Ovary (tissue), 3 donors: ENCODE measurements at regions not wholly inside any gene's neighbourhood (a gene's known extent, or its start where the extent isn't known, plus 50 kb on each side); places are given as distances from the start of the nearest gene placed in this dataset.

Experiments used
- EP300 ChIP-seq: sonication (generic); formaldehyde crosslinking; IDR thresholded peaks from one replicate; pipeline ENCODE4 v1.6.1; 2017; ENCODE audit warnings: antibody characterized with exemption
- POLR2A ChIP-seq: fragments of 450-650 bp; IDR thresholded peaks from one replicate; pipeline ENCODE4 v1.6.1; 2017; ENCODE audit warnings: antibody characterized with exemption, mild to moderate bottlenecking, moderate library complexity
- TF ChIP-seq, protein P1 (sequence below), 3 donors: fragments of 450-650 bp in 2 of 3; fragments of 200-600 bp in 1 of 3; IDR thresholded peaks; one replicate each; pipeline versions ENCODE4 v1.5.1 to v1.8.0; 2016 to 2022; ENCODE audit warnings: antibody characterized with exemption in 3 of 3, mild to moderate bottlenecking in 1 of 3
- donor health status: DM: no; HTN: no; CAD: no.

DNA sequence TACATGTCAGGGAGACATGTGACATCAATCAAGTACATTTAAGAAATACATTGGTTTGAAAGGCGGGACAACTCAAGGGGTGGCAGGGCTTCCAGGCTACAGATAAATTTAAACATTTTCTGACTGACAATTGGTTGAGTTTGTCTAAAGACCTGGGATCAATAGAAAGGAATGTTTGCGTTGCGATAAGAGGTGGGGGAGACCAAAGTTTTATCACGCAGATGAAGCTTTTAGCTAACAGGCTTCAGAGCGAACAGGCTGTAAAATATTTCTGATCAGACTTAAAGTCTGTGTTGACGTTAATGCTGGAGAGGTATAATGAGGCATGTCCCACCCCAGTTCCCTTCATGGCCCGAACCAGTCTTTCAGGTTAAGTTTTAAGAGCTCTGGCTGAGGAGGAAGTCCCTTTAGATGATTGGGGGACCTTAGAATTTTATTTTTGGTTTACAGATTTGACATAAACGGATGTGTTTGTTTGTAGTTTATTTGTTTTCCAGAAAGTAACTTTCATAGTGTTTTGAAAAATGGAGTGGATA is 346.7 kb upstream of the RASGEF1B start:
- TF ChIP-seq POLR2A (no peak), EP300 (no peak)
- TF ChIP-seq, protein P1, sequence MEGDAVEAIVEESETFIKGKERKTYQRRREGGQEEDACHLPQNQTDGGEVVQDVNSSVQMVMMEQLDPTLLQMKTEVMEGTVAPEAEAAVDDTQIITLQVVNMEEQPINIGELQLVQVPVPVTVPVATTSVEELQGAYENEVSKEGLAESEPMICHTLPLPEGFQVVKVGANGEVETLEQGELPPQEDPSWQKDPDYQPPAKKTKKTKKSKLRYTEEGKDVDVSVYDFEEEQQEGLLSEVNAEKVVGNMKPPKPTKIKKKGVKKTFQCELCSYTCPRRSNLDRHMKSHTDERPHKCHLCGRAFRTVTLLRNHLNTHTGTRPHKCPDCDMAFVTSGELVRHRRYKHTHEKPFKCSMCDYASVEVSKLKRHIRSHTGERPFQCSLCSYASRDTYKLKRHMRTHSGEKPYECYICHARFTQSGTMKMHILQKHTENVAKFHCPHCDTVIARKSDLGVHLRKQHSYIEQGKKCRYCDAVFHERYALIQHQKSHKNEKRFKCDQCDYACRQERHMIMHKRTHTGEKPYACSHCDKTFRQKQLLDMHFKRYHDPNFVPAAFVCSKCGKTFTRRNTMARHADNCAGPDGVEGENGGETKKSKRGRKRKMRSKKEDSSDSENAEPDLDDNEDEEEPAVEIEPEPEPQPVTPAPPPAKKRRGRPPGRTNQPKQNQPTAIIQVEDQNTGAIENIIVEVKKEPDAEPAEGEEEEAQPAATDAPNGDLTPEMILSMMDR (IDR thresholded peaks at IDR 0.05): no peak
